ENCODE measurements at regions not wholly inside any gene's neighbourhood (a gene's known extent, or its start where the extent isn't known, plus 50 kb on each side); places are given as distances from the start of the nearest gene placed in this dataset.

DNA sequence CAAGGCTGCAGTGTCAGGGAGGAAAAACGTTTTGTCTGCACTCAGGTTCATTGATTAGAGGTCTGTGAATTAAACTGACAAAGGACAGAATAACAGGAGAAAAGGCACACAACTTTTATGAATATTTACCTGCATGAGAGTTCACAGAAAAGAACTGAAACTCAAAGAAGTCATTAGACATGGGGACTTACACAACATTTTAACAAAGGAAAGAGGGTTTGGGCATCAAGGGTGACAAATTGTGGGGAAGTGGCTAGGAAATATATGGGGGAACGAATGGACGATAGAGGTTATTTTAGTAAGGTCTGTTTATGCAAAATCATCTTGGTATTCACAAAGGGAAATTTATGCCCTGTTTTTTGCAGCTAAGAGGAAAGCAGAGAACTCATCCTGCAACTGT is 65.6 kb upstream of the C15orf39 start:
- no peak for TF ChIP-seq POLR2AphosphoS5 (IDR thresholded peaks at IDR 0.05; ENCODE audit: low read depth, low read length)
- TF ChIP-seq TAF1 (IDR thresholded peaks at IDR 0.05; ENCODE audit: borderline replicate concordance, insufficient read depth, low read length): no peak
- TF ChIP-seq, protein P1, sequence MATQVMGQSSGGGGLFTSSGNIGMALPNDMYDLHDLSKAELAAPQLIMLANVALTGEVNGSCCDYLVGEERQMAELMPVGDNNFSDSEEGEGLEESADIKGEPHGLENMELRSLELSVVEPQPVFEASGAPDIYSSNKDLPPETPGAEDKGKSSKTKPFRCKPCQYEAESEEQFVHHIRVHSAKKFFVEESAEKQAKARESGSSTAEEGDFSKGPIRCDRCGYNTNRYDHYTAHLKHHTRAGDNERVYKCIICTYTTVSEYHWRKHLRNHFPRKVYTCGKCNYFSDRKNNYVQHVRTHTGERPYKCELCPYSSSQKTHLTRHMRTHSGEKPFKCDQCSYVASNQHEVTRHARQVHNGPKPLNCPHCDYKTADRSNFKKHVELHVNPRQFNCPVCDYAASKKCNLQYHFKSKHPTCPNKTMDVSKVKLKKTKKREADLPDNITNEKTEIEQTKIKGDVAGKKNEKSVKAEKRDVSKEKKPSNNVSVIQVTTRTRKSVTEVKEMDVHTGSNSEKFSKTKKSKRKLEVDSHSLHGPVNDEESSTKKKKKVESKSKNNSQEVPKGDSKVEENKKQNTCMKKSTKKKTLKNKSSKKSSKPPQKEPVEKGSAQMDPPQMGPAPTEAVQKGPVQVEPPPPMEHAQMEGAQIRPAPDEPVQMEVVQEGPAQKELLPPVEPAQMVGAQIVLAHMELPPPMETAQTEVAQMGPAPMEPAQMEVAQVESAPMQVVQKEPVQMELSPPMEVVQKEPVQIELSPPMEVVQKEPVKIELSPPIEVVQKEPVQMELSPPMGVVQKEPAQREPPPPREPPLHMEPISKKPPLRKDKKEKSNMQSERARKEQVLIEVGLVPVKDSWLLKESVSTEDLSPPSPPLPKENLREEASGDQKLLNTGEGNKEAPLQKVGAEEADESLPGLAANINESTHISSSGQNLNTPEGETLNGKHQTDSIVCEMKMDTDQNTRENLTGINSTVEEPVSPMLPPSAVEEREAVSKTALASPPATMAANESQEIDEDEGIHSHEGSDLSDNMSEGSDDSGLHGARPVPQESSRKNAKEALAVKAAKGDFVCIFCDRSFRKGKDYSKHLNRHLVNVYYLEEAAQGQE (IDR thresholded peaks at IDR 0.05; ENCODE audit: insufficient read depth in 1 of 2, low read depth in 2 of 2, low read length in 2 of 2): no peak
